ENCODE measurements at regions not wholly inside any gene's neighbourhood (a gene's known extent, or its start where the extent isn't known, plus 50 kb on each side); places are given as distances from the start of the nearest gene placed in this dataset.
"Not testable (repeated sequence)": the region's sequence is repeated elsewhere in the genome, so short reads cannot be mapped to it uniquely, and the experiment has no call there.

- DNase-seq (ENCODE audit: low read depth in 2 of 2): not testable (repeated sequence)
Measured at GRCh38 chr1:121109025-121109424, 75.1 kb downstream of the FAM72B start.

- DNase-seq (ENCODE audit: low read depth in 2 of 2): peak; percentile 5 to 20
Measured at GRCh38 chr1:121116522-121117297, 67.4 kb downstream of the FAM72B start.

GRCh38 chr1:121117298-121117611 lies 66.9 kb downstream of the FAM72B start:
- DNase-seq (ENCODE audit: low read depth in 2 of 2): not testable (repeated sequence)

- peak; percentile 31 to 39 for DNase-seq (ENCODE audit: low read depth in 2 of 2)
Measured at GRCh38 chr1:121117622-121118479, 66.3 kb downstream of the FAM72B start.
